DMS153 treated with DMSO at 0.1 percent for 48 hours (cell line): ENCODE measurements at regions not wholly inside any gene's neighbourhood (a gene's known extent, or its start where the extent isn't known, plus 50 kb on each side); places are given as distances from the start of the nearest gene placed in this dataset.
"Not testable (repeated sequence)": the region's sequence is repeated elsewhere in the genome, so short reads cannot be mapped to it uniquely, and the experiment has no call there.

Experiments used
- DNase-seq: peaks from one replicate; lab custom pipeline; 2025; ENCODE audit not compliant: unreplicated experiment; lab: John Stamatoyannopoulos, UW

DNA sequence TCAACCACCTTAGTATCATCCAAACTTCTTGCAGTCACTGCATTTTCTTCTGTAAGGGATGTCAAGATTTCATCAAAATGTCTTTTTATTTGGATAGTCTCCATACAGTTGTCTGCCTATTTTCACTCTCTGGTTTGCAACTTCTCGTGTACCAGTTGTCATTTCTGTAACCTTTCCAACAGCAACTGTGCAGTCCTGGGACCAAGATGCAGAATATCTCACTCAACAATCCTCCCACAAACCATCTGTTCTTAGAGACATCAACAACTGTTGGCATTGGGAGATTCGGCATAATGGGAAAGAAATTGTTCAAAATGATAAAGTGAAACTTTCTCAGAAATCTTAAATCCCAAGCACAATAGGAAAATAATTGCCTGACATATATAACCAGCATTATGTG, 933.6 kb upstream of the SLC39A10 start:
- no peak for DNase-seq

DNA sequence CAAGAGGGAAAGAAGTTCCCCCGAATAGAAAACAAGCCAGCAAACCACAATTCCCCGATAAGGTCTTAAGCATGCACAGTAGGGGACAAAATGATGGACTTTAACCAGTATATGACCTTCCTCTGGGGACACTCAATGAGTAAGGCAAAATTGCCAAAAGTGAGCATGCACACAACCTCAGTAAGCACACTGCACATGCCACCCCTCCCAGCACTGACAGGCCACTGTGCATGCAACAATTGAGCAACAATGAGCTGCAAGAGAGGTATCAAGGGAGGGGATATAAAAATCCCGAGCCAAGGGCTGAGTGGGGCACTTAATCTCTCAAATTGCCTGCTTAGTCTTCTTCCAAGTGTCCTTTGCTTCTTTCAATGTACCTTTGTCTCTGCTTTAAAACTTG, 935.8 kb upstream of the SLC39A10 start:
- no peak for DNase-seq

DNA sequence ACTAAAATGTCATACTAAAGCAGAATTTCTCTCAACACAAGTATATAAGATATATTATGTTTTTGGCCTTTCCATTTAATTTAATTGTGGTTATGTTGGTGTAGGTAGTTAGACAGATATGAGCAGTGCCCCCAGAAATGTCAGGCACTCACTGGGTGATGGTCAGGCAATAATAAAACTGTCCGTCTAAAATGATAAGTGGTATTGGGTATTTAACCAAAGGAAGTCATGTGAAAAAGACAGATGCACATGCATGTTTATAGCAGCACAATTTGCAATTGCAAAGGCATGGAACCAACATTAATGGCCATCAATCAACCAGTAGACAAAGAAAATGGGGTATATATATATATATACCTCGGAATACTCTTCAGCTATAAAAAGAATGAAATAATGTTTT, 936.6 kb upstream of the SLC39A10 start:
- DNase-seq: no peak

DNA sequence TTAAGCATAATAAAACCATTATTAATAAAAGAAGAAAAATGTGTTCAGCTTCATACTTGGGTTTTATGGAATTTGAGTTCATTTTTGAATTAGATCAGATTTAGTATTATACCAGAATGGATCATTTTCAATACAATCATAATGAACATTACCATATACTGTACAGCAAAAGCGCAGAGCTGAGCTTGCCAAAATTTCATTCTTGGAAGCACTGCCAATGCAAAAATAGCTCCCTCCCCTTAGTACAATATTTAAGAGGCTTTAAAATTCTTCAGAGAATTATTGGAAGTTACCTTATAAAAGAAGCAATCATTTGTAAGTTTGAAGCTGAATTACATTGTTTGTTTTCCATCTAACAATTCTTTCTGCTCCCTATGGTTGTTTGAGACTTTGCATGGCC, 938.1 kb upstream of the SLC39A10 start:
- DNase-seq: no peak

DNA sequence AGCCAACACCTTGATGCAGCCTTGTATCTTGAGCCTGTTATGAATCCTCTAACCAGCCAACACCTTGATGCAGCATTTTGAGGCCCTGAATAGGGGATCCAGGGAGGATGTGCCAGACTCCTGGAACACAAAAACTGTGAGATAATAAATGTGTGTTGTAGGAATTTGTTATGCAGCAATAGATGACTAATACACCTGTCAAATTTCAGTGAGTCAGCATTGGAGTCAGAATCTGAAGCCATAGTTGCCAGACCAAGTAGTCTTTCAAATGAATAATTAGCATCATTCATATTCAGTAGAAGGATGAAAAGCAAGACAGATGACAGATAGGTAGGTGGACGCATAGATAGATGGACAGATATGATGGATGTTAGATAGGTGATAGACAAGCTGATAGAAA, 942.5 kb upstream of the SLC39A10 start:
- no peak for DNase-seq

DNA sequence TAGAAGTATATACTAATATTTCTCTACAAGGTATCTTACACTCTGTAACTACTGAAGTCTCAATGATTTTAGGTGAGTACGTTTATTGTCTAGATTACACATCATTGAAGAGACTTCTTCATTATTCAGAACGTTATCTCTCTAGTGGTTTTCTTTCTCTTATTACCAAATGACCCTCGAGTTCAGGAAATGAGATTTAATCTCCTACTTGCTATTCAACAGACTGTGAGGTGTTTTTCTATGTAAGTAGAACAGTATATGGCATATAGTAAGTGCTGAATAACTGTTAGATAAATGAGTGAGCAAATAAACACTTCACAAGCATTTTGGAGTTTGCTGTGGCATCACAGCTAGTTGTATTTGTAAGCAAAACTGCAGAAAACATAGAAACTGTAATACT, 947.2 kb upstream of the SLC39A10 start:
- DNase-seq: peak; percentile 16

DNA sequence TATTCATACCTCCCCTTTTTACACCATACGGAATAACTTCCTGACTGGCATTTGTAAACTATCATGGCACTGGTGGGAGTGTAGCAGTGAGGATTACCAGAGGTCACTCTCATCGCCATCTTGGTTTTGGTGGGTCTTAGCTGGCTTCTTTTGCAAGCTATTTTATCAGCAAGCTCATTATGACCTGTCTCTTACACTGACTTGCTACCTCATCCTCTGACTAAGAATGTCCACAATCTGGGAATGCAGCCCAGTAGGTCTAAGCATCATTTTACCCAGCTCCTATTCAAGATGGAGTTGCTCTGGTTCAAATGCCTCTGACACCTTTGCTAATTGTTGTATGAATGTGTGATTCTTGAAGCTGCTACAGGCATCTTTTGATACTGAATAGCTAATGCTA, 950.8 kb upstream of the SLC39A10 start:
- no peak for DNase-seq

DNA sequence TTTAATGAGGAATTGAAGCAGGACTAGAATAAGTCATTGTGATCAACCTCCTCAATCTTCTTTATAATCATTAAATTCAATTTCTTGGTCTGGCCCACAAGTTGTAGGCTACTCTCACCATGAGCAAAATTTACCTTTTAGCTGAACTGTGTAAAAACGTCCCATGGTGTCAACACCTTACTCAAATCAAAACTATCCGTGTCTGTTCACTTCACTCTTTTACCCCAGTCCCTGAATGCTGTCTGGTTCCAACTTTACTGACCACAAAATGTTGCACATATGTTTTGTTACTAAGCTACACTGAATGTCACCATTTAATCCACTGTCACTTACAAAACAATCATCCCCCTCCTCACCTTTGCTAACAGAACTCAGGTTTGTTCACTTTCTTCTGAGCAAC, 951.6 kb upstream of the SLC39A10 start:
- DNase-seq: no peak

DNA sequence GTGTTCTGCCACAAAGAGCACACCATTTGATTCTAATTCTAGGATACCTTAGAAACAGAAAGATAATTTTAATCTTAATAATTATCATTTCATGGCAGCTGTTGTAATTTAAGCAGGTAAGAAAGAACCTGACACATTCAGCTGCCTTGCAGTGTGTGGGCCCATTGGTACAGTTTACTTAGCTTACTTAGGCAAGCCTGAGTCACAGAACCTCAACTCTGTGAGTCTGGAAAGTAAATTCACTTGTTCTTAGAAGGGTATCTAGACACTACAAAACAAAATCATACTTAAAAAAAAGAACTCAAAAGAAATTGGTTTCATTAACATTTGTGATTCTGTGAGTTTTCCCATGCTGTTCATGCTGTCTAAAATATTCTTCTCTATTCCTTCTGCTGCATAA, 956.3 kb upstream of the SLC39A10 start:
- DNase-seq: no peak

DNA sequence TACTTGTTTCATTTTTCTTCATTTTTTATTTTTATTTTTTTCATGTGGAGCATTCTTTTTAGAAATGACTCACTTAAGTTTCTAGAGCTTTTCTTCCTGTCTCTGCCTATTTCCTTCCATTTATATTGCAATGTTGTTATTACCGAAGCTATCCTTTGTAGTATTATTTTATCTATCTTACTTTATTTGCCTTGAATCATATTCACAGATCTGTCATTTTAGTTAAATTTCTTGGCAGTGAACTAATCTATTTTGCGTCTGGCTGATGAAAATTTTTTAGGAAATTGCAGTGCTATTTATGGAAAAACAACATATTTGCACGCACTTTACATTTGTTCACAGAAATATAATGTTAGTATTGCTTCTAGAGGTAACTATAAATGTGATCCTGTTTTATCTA, 956.9 kb upstream of the SLC39A10 start:
- DNase-seq: no peak

DNA sequence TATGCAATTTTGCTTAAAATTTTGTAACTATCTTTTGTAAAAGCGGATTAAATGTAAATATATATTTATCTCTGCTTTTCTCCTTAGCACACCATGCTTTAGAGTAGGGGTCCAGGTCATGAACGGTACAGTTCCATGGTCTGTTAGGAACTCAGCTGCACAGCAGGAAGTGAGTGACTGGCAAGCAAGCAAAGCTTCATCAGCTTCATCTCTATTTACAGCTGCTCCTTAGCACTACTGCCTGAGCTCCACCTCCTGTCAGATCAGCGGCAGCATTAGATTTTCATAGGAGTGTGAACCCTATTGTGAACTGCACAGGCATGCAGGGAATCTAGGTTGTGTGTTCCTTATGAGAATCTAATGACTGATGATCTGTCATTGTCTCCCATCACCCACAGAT, 959.0 kb upstream of the SLC39A10 start:
- DNase-seq: no peak

DNA sequence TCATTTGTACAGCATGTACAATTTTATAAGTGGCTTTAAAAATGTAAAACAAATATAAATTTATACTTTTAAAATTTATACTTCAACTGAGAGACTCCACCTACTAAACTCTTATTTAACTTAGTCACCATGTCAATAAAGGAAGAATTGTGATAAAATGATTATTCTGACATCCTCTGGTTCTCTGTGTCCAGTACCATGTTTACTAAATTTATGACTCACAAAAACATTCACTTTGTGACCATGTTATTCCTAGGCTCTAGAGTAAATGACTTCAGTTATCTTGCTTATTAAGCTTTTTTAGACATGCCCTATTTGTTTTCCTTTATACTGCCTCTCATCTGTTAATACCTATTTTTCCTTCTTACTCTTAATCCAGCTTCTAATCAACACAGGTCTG, 959.6 kb upstream of the SLC39A10 start:
- DNase-seq: no peak

DNA sequence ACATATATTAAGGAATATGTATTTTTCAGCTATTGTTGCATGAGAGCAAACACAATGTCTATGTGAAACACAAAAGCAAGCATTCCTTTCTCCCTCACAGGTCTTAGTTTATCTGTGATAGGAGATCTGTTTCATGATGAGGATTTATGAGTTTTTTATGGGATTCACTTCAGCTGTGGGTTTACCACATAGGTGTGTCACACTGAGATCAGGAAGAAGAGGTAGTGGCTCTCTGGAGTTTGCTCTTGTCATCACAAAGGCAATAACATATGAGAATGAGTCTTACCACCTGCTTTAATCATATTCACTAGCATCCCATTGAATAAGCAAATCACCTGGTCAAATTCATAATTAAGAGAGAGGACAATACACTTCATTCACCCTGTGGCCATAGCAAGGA, 960.3 kb upstream of the SLC39A10 start:
- no peak for DNase-seq

DNA sequence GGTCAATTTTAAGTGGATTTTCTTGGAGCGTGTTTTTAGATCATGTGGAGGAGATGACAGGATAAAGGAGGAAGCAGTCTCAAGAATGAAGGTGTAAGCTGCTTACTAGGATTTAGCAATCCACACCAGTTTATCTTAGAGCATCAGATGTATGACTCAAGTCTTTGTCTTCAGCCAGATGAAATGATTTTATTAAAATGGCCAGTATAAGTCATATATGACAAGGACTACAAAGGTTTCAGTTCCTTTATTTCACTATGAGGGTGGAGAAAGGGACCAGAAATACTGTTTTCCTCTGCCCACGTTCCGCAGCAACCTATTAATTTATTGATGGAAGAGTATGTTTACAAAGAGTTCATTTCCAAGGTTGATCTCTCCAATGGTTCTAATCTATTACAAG, 970.5 kb upstream of the SLC39A10 start:
- no peak for DNase-seq

DNA sequence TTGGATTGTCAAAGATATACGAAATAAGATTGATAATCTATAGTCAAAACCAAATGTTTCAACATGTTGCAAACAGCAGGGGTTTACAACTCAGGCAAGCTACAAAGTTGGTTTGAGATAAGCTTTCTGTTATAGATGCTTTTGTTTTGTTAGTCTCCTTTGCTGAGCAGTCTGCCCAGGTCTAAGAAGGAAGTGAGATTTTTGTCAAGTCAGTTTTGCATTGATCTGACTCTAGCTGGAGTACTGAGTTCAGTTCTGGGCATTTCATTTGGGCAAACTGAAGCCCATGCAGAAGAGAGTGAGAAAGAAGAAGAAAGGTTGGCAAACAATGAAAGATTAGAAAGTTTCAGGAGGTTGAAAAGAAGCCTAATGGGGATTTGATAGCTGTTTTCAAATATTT, 983.0 kb upstream of the SLC39A10 start:
- DNase-seq: no peak

DNA sequence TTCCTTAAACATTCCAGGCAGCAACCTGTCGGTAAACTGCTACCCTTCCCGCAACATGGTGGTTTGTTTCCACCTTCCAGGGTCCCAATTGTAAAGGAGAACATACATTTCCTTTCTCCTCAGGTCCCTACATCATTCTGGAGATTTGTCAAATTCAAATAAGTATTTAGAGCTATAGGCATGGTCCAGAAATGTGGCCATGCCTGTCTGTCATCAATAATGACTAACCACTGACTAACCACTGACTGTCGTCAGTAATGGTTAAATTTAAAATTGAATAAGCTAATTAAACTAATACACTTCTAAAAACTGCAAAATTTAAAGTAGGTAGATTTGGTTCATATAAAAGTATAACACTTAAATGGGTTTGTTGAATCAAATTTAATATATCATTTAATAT, 984.0 kb upstream of the SLC39A10 start:
- DNase-seq: no peak

DNA sequence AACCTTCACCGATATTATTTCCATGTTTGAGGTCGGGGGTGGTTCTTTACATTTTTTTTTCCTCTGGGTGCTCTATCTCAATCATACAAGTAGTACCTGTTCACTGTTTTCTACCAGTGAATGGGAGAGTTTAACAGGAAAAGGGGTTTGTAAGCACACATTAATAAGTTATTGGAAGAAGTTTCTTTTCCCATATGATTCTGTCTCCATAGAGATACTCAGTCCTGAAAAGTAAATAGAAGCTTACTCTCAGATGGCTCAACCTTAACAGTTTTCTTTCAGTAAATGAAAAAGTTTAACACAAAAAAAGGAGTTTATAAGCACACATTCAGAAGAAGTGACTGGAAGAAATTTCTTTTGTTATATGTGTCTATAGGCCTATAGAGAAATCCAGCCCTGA, 995.6 kb upstream of the SLC39A10 start:
- DNase-seq: no peak

DNA sequence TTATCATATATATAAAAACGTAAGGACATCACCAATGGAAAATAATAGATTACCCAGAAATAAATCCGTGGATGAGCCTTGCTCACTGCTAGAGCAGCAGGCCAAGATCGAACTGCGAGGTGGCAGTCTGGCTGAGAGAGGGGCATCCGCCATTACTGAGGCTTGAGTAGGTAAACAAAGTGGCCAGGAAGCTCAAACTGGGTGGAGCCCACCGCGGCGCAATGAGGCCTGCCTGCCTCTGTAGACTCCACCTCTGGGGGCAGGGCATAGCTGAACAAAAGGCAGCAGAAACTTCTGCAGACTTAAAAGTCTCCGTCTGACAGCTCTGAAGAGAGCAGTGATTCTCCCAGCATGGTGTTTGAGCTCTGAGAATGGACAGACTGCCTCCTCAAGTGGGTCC, 1018.0 kb upstream of the SLC39A10 start:
- DNase-seq: not testable (repeated sequence)

DNA sequence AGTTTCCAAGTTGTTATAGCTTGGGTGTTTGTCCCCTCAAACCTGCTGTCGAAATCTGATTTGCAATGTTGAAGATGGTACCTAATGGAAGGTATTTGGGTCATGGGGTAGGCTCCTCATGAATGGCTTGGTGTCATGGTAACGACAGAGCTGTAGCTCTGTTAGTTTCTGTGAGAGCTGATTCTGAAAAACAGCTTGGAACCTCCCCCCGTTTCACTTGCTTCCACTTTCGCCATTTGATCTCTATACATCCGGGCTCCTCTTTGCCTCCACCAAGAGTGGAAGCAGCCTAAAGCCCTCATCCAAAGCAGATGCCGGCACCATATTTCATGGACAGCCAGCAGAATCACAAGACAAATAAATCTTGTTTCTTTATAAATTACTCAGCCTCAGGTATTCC, 1035.1 kb upstream of the SLC39A10 start:
- DNase-seq: no peak

DNA sequence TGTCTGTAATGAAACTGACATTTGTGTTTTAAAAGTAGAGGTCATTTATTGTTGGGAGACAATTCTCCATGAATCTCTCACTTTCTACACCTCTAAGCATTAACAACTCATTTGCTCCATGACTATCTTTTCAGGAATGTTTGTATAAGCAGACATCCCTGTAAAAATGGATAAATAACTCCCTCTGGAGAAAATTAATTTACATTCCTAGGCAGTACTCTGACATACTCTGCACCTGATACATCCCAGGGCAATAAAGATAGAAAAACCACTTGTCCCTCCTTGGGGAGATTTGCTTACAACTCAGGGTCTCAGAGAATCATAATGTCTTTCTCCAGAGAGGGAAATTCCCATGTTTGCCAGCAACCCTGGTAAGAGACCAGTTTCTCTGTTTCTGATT, 1037.7 kb upstream of the SLC39A10 start:
- no peak for DNase-seq

DNA sequence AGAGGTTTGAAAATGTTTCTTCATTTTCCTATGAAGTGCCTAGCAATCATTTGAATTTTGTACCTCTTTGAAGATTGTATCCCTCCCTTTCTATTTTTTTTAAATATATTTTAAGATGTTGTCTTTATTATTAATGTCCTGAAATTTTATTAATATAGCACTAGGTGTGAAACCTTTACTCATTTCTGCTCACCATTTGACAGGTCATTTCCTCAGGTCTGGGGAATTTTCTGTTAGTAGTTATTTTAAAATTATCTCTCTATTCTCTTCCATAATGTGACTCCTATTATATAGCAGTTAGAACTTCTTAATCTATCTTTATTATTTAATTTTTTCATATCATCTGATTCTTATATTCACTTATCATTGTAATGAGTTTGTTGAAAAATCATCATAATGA, 1038.6 kb upstream of the SLC39A10 start:
- DNase-seq: no peak

DNA sequence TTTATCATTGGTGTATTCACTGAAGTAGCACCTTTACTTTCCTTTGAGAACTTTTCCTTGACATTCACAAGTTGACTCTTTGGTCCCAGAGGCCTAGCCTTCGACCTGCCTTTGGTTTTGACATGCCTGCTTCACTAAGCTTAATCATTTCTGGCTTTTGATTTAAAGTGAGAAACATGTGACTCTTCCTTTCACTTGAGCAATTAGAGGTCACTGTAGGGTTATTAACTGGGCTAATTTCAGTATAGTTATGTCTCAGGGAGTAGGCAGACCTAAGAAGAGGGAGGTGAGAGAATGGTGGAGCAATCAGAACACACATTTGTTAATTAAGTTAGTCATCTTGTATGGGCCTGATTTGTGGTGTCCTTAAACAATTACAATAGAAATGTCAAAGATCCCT, 1040.7 kb upstream of the SLC39A10 start:
- no peak for DNase-seq

DNA sequence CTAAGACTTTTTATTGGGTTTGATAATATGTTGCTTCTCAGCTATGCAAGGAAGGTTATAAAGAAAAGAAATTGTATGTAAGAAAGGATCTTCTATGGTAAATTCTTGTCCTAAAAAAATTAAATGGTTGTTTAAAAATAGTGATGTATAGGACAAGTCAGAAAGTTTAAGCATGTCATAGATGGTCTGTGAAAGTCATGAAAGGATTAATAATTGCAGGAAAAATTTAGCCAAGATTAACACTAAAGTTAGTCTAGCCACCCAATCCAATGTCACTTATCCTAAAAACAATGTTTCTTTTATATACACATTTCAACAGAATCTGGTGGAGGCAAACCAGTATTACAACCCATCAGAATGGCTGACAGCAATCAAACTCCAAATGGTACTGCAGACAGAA, 1046.7 kb upstream of the SLC39A10 start:
- DNase-seq: no peak

DNA sequence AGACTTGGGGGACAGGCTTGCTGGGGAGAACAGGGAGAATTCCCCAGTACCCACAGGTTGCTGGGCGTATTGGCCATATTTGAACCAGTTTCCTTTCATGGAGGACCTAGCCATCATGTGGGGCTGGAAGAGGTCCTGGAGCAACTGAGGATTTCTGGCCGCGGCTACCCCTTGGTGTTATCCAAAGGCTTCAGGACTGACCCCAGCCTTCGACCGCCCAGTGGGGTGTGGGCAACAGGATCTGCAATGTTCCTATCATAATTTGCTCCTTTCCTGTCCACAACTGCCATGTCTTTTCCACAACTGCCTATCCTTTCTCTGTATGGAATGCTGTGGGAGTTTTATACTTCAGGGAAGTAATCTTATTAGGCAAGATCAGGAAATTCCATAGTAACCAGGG, 1053.6 kb upstream of the SLC39A10 start:
- DNase-seq: no peak
